ENCODE measurements at regions not wholly inside any gene's neighbourhood (a gene's known extent, or its start where the extent isn't known, plus 50 kb on each side); places are given as distances from the start of the nearest gene placed in this dataset.

DNA sequence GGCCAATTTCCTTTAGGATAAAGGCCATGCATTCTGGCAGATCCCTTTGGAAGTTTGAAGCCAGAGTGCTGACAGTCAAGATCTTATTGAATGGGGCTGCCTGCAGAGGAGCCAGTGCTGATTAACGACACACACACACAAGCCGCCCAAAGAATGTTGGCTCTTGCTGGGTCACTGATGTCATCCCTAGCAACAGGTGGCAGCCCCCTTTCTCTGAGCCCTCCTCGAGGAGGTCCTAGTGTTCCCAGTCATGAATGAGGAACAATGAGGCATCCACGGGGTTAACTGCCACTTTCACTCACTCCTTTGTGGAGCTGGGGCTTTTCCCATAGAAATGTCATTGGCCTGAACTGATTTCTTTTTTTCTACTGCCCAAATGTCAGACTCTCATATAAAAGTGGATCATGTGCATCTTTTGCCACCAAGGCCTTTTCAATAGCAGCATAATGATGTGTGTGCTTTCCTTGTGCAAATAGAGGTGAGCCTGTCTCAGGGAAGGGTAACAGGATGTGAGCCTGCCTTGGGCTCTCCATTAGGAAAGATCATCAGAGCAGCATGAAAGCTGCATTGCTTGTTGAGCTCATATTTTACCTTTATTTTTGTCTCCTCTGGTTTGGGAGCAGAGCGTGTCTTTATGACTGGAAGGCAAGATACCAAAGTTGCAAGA lies 301.8 kb upstream of the MTNR1B start:
- no peak for TF ChIP-seq POLR2A (IDR thresholded peaks at IDR 0.05)
- TF ChIP-seq, protein P1, sequence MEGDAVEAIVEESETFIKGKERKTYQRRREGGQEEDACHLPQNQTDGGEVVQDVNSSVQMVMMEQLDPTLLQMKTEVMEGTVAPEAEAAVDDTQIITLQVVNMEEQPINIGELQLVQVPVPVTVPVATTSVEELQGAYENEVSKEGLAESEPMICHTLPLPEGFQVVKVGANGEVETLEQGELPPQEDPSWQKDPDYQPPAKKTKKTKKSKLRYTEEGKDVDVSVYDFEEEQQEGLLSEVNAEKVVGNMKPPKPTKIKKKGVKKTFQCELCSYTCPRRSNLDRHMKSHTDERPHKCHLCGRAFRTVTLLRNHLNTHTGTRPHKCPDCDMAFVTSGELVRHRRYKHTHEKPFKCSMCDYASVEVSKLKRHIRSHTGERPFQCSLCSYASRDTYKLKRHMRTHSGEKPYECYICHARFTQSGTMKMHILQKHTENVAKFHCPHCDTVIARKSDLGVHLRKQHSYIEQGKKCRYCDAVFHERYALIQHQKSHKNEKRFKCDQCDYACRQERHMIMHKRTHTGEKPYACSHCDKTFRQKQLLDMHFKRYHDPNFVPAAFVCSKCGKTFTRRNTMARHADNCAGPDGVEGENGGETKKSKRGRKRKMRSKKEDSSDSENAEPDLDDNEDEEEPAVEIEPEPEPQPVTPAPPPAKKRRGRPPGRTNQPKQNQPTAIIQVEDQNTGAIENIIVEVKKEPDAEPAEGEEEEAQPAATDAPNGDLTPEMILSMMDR (IDR thresholded peaks at IDR 0.05), result no peak

Data from transverse colon (tissue), 3 donors.